A673 (cell line): ENCODE measurements at regions not wholly inside any gene's neighbourhood (a gene's known extent, or its start where the extent isn't known, plus 50 kb on each side); places are given as distances from the start of the nearest gene placed in this dataset.

Experiments
- CTCF ChIP-seq: fragments of 300-800, 200-600 bp; sonication (generic); conservative IDR thresholded peaks from 2 replicates; pipeline ENCODE4 v1.5.1; 2017; ENCODE audit warnings: low read depth, mild to moderate bottlenecking, antibody characterized with exemption, low read length, moderate library complexity, mixed read lengths
- EZH2 ChIP-seq: fragments of 200-600 bp; sonication (generic); IDR thresholded peaks from 2 replicates; pipeline ENCODE4 v1.6.1; 2017; ENCODE audit warnings: borderline replicate concordance, low read depth, mild to moderate bottlenecking, mixed read lengths, antibody characterized with exemption, low read length; ENCODE audit not compliant: poor library complexity, severe bottlenecking

DNA sequence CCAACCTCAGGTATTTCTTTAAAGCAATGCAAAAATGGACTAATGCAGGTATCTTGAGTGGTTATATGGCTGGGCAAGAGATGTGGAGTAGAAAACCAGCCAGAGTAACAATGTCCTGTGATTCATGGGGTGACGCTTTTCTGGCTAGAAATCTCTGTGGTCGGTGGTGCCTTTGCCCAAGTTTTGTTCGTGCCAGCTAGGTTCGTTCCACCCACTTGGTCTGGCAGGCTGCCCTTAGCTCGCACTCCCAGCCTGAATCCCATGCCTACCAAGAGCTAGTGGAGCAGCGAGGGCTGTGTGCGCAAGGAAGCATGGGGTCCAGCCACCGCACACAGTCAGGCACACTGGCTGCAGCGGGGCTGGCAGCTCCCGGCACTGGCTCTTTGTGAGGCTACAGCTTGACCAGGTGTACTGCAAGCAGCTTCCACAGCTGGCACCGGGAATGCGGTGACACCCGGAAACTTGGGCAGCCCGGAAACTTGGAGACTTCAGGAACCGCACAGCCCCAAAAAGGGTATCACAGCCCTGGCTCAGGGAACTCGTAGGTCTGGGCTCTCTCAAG lies 349.6 kb upstream of the PCDH20 start:
- no peak for TF ChIP-seq CTCF
- TF ChIP-seq EZH2: no peak
